ENCODE measurements at regions not wholly inside any gene's neighbourhood (a gene's known extent, or its start where the extent isn't known, plus 50 kb on each side); places are given as distances from the start of the nearest gene placed in this dataset.

DNA sequence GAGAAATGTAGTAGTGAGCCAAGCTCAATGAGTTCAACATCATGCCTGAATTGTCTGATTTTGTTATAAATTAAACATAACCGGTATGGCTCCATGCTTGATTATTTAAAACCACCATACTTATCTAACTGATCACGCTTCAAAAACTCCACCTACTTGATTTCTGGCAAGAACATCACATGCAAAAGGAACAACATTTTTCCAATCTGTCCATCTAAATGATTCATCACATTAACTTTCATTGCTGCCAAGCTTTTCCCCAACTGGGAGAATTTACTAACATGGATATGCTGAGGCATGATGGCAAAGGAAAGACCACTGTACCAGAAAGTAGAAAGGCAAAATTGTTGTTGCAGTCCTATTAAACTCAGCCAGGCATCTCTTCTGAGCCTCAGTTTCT lies 286.8 kb downstream of the TRIB2 start:
- TF ChIP-seq, protein P1, sequence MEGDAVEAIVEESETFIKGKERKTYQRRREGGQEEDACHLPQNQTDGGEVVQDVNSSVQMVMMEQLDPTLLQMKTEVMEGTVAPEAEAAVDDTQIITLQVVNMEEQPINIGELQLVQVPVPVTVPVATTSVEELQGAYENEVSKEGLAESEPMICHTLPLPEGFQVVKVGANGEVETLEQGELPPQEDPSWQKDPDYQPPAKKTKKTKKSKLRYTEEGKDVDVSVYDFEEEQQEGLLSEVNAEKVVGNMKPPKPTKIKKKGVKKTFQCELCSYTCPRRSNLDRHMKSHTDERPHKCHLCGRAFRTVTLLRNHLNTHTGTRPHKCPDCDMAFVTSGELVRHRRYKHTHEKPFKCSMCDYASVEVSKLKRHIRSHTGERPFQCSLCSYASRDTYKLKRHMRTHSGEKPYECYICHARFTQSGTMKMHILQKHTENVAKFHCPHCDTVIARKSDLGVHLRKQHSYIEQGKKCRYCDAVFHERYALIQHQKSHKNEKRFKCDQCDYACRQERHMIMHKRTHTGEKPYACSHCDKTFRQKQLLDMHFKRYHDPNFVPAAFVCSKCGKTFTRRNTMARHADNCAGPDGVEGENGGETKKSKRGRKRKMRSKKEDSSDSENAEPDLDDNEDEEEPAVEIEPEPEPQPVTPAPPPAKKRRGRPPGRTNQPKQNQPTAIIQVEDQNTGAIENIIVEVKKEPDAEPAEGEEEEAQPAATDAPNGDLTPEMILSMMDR (IDR thresholded peaks at IDR 0.05) = no peak
- no peak for TF ChIP-seq POLR2A (IDR thresholded peaks at IDR 0.05)

Measured in body of pancreas (tissue), 4 donors.